Astrocyte (in vitro differentiated cells and primary cell): ENCODE measurements at regions not wholly inside any gene's neighbourhood (a gene's known extent, or its start where the extent isn't known, plus 50 kb on each side); places are given as distances from the start of the nearest gene placed in this dataset.

ENCODE experiments used
- EZH2 ChIP-seq: IDR thresholded peaks from 2 replicates; pipeline ENCODE4 v1.6.1; 2012; ENCODE audit warnings: mild to moderate bottlenecking, low read length, inconsistent platforms; ENCODE audit not compliant: insufficient read depth
- TF ChIP-seq, protein P1 (sequence below): IDR thresholded peaks from 2 replicates; pipeline ENCODE4 v1.5.1; 2011; ENCODE audit warnings: low read depth, mild to moderate bottlenecking, inconsistent platforms, low read length, moderate library complexity; ENCODE audit not compliant: insufficient read depth

DNA sequence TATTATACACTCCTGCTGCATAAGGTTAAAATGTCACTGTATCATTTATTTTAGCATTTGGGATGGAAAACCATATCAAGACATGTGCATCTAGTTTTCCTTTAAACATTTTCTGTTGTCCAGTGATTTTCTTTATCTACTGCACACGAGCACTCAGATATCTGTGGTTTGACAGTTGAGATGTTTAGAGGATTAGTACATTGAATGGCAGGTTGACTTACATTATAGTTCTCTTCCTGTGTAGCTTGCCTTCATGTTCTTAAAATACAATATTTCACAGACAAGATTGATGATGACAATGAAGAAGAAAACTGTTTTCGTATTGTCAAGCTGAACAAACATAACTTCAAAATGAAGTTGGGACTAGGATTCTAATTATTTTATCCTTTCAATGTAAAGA is 2378.4 kb upstream of the WWC1 start:
- TF ChIP-seq, protein P1, sequence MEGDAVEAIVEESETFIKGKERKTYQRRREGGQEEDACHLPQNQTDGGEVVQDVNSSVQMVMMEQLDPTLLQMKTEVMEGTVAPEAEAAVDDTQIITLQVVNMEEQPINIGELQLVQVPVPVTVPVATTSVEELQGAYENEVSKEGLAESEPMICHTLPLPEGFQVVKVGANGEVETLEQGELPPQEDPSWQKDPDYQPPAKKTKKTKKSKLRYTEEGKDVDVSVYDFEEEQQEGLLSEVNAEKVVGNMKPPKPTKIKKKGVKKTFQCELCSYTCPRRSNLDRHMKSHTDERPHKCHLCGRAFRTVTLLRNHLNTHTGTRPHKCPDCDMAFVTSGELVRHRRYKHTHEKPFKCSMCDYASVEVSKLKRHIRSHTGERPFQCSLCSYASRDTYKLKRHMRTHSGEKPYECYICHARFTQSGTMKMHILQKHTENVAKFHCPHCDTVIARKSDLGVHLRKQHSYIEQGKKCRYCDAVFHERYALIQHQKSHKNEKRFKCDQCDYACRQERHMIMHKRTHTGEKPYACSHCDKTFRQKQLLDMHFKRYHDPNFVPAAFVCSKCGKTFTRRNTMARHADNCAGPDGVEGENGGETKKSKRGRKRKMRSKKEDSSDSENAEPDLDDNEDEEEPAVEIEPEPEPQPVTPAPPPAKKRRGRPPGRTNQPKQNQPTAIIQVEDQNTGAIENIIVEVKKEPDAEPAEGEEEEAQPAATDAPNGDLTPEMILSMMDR, result no peak
- TF ChIP-seq EZH2, result no peak
